ENCODE measurements at regions not wholly inside any gene's neighbourhood (a gene's known extent, or its start where the extent isn't known, plus 50 kb on each side); places are given as distances from the start of the nearest gene placed in this dataset.
"Not testable (repeated sequence)": the region's sequence is repeated elsewhere in the genome, so short reads cannot be mapped to it uniquely, and the experiment has no call there.

- in situ Hi-C loops (cut with HindIII; ENCODE audit: low sequenced_read_pairs) = loop anchor here (10.0 kb wide), 1 partner anchor 344 kb away; no protein-coding TSS in a partner anchor
Measured at GRCh38 chr13:40368127-40368891, 298.1 kb downstream of the FOXO1 start.

- in situ Hi-C loops (cut with HindIII; ENCODE audit: low sequenced_read_pairs) = no loop called here
Measured at GRCh38 chr13:40370661-40371060, 295.8 kb downstream of the FOXO1 start.

GRCh38 chr13:40371531-40372125 is 294.8 kb downstream of the FOXO1 start:
- in situ Hi-C loops (cut with HindIII; ENCODE audit: low sequenced_read_pairs) = no loop called here

GRCh38 chr13:40373608-40374007 is 292.8 kb downstream of the FOXO1 start:
- in situ Hi-C loops (cut with HindIII; ENCODE audit: low sequenced_read_pairs) = not testable (repeated sequence)

- in situ Hi-C loops (cut with HindIII; ENCODE audit: low sequenced_read_pairs) = no loop called here
Measured at GRCh38 chr13:40375489-40376171, 290.8 kb downstream of the FOXO1 start.

GRCh38 chr13:40376296-40376849 is 290.1 kb downstream of the FOXO1 start:
- in situ Hi-C loops (cut with HindIII; ENCODE audit: low sequenced_read_pairs) = no loop called here

- in situ Hi-C loops (cut with HindIII; ENCODE audit: low sequenced_read_pairs) = no loop called here
Measured at GRCh38 chr13:40376867-40377535, 289.4 kb downstream of the FOXO1 start.

GRCh38 chr13:40377783-40378182 is 288.7 kb downstream of the FOXO1 start:
- in situ Hi-C loops (cut with HindIII; ENCODE audit: low sequenced_read_pairs) = no loop called here

GRCh38 chr13:40379196-40379595 is 287.2 kb downstream of the FOXO1 start:
- in situ Hi-C loops (cut with HindIII; ENCODE audit: low sequenced_read_pairs) = no loop called here

GRCh38 chr13:40379794-40380578 is 286.5 kb downstream of the FOXO1 start:
- in situ Hi-C loops (cut with HindIII; ENCODE audit: low sequenced_read_pairs) = no loop called here

- in situ Hi-C loops (cut with HindIII; ENCODE audit: low sequenced_read_pairs) = no loop called here
Measured at GRCh38 chr13:40381935-40382764, 284.3 kb downstream of the FOXO1 start.

- in situ Hi-C loops (cut with HindIII; ENCODE audit: low sequenced_read_pairs) = no loop called here
Measured at GRCh38 chr13:40383132-40383531, 283.3 kb downstream of the FOXO1 start.

- in situ Hi-C loops (cut with HindIII; ENCODE audit: low sequenced_read_pairs) = no loop called here
Measured at GRCh38 chr13:40383885-40384284, 282.6 kb downstream of the FOXO1 start.

- in situ Hi-C loops (cut with HindIII; ENCODE audit: low sequenced_read_pairs) = no loop called here
Measured at GRCh38 chr13:40384976-40385857, 281.2 kb downstream of the FOXO1 start.

- in situ Hi-C loops (cut with HindIII; ENCODE audit: low sequenced_read_pairs) = no loop called here
Measured at GRCh38 chr13:40385858-40386180, 280.6 kb downstream of the FOXO1 start.

GRCh38 chr13:40386586-40386985 is 279.9 kb downstream of the FOXO1 start:
- in situ Hi-C loops (cut with HindIII; ENCODE audit: low sequenced_read_pairs) = no loop called here

GRCh38 chr13:40387775-40388174 is 278.7 kb downstream of the FOXO1 start:
- in situ Hi-C loops (cut with HindIII; ENCODE audit: low sequenced_read_pairs) = no loop called here

- in situ Hi-C loops (cut with HindIII; ENCODE audit: low sequenced_read_pairs) = no loop called here
Measured at GRCh38 chr13:40388617-40389016, 277.8 kb downstream of the FOXO1 start.
